ENCODE measurements at regions not wholly inside any gene's neighbourhood (a gene's known extent, or its start where the extent isn't known, plus 50 kb on each side); places are given as distances from the start of the nearest gene placed in this dataset.
A peak's percentile ranks its signal among the peaks of the same experiment; 100 is the strongest.

- DNase-seq (ENCODE audit: low spot score in 2 of 2): no peak
- TF ChIP-seq, protein P1, sequence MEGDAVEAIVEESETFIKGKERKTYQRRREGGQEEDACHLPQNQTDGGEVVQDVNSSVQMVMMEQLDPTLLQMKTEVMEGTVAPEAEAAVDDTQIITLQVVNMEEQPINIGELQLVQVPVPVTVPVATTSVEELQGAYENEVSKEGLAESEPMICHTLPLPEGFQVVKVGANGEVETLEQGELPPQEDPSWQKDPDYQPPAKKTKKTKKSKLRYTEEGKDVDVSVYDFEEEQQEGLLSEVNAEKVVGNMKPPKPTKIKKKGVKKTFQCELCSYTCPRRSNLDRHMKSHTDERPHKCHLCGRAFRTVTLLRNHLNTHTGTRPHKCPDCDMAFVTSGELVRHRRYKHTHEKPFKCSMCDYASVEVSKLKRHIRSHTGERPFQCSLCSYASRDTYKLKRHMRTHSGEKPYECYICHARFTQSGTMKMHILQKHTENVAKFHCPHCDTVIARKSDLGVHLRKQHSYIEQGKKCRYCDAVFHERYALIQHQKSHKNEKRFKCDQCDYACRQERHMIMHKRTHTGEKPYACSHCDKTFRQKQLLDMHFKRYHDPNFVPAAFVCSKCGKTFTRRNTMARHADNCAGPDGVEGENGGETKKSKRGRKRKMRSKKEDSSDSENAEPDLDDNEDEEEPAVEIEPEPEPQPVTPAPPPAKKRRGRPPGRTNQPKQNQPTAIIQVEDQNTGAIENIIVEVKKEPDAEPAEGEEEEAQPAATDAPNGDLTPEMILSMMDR (IDR thresholded peaks at IDR 0.05): no peak
- TF ChIP-seq EP300 (IDR thresholded peaks at IDR 0.05): no peak
- TF ChIP-seq POLR2A (IDR thresholded peaks at IDR 0.05): no peak
- H3K27ac ChIP-seq: no peak overlapping the region
- WGBS, 2 donors: 85% methylated on average over 4 of the region's 4 CpGs
- H3K4me3 ChIP-seq: no peak overlapping the region
- H3K4me1 ChIP-seq: no peaks in the 10 kb centered on the region
- H3K27me3 ChIP-seq: no peaks in the 10 kb centered on the region
- no peaks in the 10 kb centered on the region for H3K9me3 ChIP-seq
- H3K36me3 ChIP-seq: no peaks in the 10 kb centered on the region
Observed at GRCh38 chr5:112646139-112646936, 91.3 kb upstream of the APC start.

GRCh38 chr5:112647428-112647827 lies 90.3 kb upstream of the APC start:
- no peak for DNase-seq (ENCODE audit: low spot score in 2 of 2)
- no peak overlapping the region for H3K27ac ChIP-seq
- no peaks in the 10 kb centered on the region for H3K9me3 ChIP-seq
- H3K4me1 ChIP-seq: no peaks in the 10 kb centered on the region
- no peak for TF ChIP-seq POLR2A (IDR thresholded peaks at IDR 0.05)
- no peak for TF ChIP-seq EP300 (IDR thresholded peaks at IDR 0.05)
- TF ChIP-seq, protein P1 (IDR thresholded peaks at IDR 0.05): no peak
- no peaks in the 10 kb centered on the region for H3K36me3 ChIP-seq
- no peaks in the 10 kb centered on the region for H3K27me3 ChIP-seq
- no peak overlapping the region for H3K4me3 ChIP-seq
- WGBS, 2 donors: 78 to 79% methylated on average over 1 of the region's 1 CpG

GRCh38 chr5:112648264-112648663 lies 89.4 kb upstream of the APC start:
- no peak for DNase-seq (ENCODE audit: low spot score in 2 of 2)
- WGBS, 2 donors: 87 to 95% methylated on average over 1 of the region's 1 CpG
- Histone ChIP-seq H3K27me3 (no peaks in the 10 kb centered on the region), H3K27ac (no peak overlapping the region), H3K36me3 (no peaks in the 10 kb centered on the region), H3K4me1 (no peaks in the 10 kb centered on the region), H3K9me3 (no peaks in the 10 kb centered on the region), H3K4me3 (no peak overlapping the region)
- TF ChIP-seq, protein P1 (IDR thresholded peaks at IDR 0.05): no peak
- TF ChIP-seq EP300 (IDR thresholded peaks at IDR 0.05): no peak
- TF ChIP-seq POLR2A (IDR thresholded peaks at IDR 0.05): no peak

DNA sequence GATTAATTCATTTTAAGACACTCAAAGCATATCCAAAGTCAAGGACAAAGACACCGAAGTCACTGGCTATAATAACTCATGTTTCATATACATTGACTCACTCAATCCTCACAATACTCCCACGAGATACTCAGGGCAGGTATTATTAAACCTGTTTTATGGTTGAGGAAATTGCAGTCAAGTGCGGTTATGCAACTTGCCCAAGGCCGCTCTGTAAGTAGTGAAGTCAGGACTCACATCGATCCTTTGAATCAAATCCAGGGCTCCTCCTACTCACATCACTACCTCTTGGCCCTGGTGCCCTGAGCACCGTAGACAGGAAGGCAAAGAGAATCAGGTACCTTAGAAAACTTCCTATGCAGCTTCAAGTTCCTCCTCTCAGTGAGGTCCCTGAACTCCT lies 87.8 kb upstream of the APC start:
- no peak for TF ChIP-seq POLR2A (IDR thresholded peaks at IDR 0.05)
- TF ChIP-seq EP300 (IDR thresholded peaks at IDR 0.05): no peak
- TF ChIP-seq, protein P1 (IDR thresholded peaks at IDR 0.05): no peak
- DNase-seq (ENCODE audit: low spot score in 2 of 2): no peak
- Histone ChIP-seq H3K9me3 (no peaks in the 10 kb centered on the region), H3K4me3 (no peak overlapping the region), H3K4me1 (no peaks in the 10 kb centered on the region), H3K27me3 (no peaks in the 10 kb centered on the region), H3K27ac (no peak overlapping the region), H3K36me3 (no peaks in the 10 kb centered on the region)
- 71% methylated on average over 6 of the region's 6 CpGs for WGBS, 2 donors

DNA sequence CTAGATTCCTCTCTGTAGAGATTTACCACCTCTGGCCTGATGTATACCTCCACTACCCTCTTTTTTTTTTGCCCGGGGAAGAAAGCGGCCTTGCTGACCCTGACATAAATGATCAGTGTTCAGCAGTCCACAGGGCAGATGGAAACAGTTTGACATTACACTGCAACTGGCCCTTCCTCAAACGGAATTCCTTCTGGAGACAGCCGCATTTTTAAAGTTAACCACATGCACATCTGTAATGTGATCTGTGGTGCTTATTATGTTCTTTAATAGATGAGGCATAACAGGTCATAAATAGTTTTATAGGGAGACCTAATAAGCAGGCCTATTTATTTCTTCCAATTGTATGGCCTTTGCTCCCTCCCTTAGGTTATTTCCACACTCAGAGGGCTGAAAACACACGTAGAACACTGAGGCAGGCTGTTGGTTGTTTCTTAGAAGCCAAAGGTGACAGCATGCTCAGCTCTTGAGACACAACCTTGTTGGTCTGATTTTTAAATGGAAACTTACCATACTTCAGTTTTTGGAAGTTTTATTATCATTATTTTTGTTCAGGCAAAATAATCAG lies 84.0 kb upstream of the APC start:
- Histone ChIP-seq H3K27ac (peak overlapping the region in 2 of 4 donors; percentile 1 to 14), H3K36me3 (no peaks in the 10 kb centered on the region), H3K27me3 (no peaks in the 10 kb centered on the region), H3K9me3 (no peaks in the 10 kb centered on the region), H3K4me1 (no peaks in the 10 kb centered on the region), H3K4me3 (no peak overlapping the region)
- 27 to 39% methylated on average over 5 of the region's 5 CpGs for WGBS, 2 donors
- DNase-seq (ENCODE audit: low spot score in 2 of 2): no peak
- no peak for TF ChIP-seq POLR2A (IDR thresholded peaks at IDR 0.05)
- TF ChIP-seq, protein P1 (IDR thresholded peaks at IDR 0.05): no peak
- TF ChIP-seq EP300 (IDR thresholded peaks at IDR 0.05): no peak

All from tibial nerve (tissue), 4 donors.